ENCODE measurements at regions not wholly inside any gene's neighbourhood (a gene's known extent, or its start where the extent isn't known, plus 50 kb on each side); places are given as distances from the start of the nearest gene placed in this dataset.

GRCh38 chr1:184190616-184191015 lies 139.1 kb downstream of the TSEN15 start:
- H3K79me2 ChIP-seq (replicated peaks; ENCODE audit: insufficient read depth, low read length), result no peaks in the 10 kb centered on the region
- H4K20me1 ChIP-seq (ENCODE audit: insufficient read depth), result no peaks in the 10 kb centered on the region
- no peak overlapping the region for H3K9ac ChIP-seq (ENCODE audit: low read length)
- no peak overlapping the region for H3K4me2 ChIP-seq (ENCODE audit: low read length)
- no peak for TF ChIP-seq CTCF (IDR thresholded peaks at IDR 0.05; ENCODE audit: poor library complexity, severe bottlenecking)
- no peak for TF ChIP-seq MXI1 (conservative IDR thresholded peaks at IDR 0.05; ENCODE audit: poor library complexity, severe bottlenecking)
- TF ChIP-seq, protein P1, sequence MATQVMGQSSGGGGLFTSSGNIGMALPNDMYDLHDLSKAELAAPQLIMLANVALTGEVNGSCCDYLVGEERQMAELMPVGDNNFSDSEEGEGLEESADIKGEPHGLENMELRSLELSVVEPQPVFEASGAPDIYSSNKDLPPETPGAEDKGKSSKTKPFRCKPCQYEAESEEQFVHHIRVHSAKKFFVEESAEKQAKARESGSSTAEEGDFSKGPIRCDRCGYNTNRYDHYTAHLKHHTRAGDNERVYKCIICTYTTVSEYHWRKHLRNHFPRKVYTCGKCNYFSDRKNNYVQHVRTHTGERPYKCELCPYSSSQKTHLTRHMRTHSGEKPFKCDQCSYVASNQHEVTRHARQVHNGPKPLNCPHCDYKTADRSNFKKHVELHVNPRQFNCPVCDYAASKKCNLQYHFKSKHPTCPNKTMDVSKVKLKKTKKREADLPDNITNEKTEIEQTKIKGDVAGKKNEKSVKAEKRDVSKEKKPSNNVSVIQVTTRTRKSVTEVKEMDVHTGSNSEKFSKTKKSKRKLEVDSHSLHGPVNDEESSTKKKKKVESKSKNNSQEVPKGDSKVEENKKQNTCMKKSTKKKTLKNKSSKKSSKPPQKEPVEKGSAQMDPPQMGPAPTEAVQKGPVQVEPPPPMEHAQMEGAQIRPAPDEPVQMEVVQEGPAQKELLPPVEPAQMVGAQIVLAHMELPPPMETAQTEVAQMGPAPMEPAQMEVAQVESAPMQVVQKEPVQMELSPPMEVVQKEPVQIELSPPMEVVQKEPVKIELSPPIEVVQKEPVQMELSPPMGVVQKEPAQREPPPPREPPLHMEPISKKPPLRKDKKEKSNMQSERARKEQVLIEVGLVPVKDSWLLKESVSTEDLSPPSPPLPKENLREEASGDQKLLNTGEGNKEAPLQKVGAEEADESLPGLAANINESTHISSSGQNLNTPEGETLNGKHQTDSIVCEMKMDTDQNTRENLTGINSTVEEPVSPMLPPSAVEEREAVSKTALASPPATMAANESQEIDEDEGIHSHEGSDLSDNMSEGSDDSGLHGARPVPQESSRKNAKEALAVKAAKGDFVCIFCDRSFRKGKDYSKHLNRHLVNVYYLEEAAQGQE (IDR thresholded peaks at IDR 0.05; ENCODE audit: borderline replicate concordance), result no peak
- no peak for TF ChIP-seq EP300 (conservative IDR thresholded peaks at IDR 0.05; ENCODE audit: poor library complexity, severe bottlenecking)
- no peak for TF ChIP-seq POLR2AphosphoS5 (IDR thresholded peaks at IDR 0.05)
- TF ChIP-seq EZH2 (IDR thresholded peaks at IDR 0.05; ENCODE audit: borderline replicate concordance, insufficient read depth, low read length, poor library complexity, severe bottlenecking), result no peak
- TF ChIP-seq SMC3 (conservative IDR thresholded peaks at IDR 0.05; ENCODE audit: poor library complexity), result no peak
- TF ChIP-seq TAF1 (IDR thresholded peaks at IDR 0.05; ENCODE audit: low read depth), result no peak
- no peaks in the 10 kb centered on the region for H3K9me3 ChIP-seq (ENCODE audit: low read length)
- no peak overlapping the region for H3K4me3 ChIP-seq (ENCODE audit: low read length)
- H2AFZ ChIP-seq (ENCODE audit: low read depth, low read length), result no peak overlapping the region
- no peaks in the 10 kb centered on the region for H3K9me2 ChIP-seq (ENCODE audit: insufficient read depth, low read length)
- no peaks in the 10 kb centered on the region for H3K27me3 ChIP-seq (ENCODE audit: insufficient read depth, low read depth, low read length)
- H3F3A ChIP-seq (ENCODE audit: insufficient read depth, low read length, poor library complexity, severe bottlenecking), result no peaks in the 10 kb centered on the region
- no peaks in the 10 kb centered on the region for H3K36me3 ChIP-seq (ENCODE audit: insufficient read depth, low read length)
- no peak overlapping the region for H3K27ac ChIP-seq (ENCODE audit: low read length)

GRCh38 chr1:184191181-184191621 lies 139.7 kb downstream of the TSEN15 start:
- H3K4me3 ChIP-seq (ENCODE audit: low read length), result no peak overlapping the region
- no peak overlapping the region for H3K27ac ChIP-seq (ENCODE audit: low read length)
- H3K4me2 ChIP-seq (ENCODE audit: low read length), result no peak overlapping the region
- no peaks in the 10 kb centered on the region for H3K27me3 ChIP-seq (ENCODE audit: insufficient read depth, low read depth, low read length)
- no peaks in the 10 kb centered on the region for H3K9me2 ChIP-seq (ENCODE audit: insufficient read depth, low read length)
- TF ChIP-seq TAF1 (IDR thresholded peaks at IDR 0.05; ENCODE audit: low read depth), result no peak
- TF ChIP-seq EP300 (conservative IDR thresholded peaks at IDR 0.05; ENCODE audit: poor library complexity, severe bottlenecking), result no peak
- TF ChIP-seq CTCF (IDR thresholded peaks at IDR 0.05; ENCODE audit: poor library complexity, severe bottlenecking), result no peak
- TF ChIP-seq POLR2AphosphoS5 (IDR thresholded peaks at IDR 0.05), result no peak
- no peak for TF ChIP-seq RAD21 (conservative IDR thresholded peaks at IDR 0.05)
- no peak for TF ChIP-seq SMC3 (conservative IDR thresholded peaks at IDR 0.05; ENCODE audit: poor library complexity)
- TF ChIP-seq, protein P1 (IDR thresholded peaks at IDR 0.05; ENCODE audit: borderline replicate concordance), result no peak
- no peak for TF ChIP-seq MXI1 (conservative IDR thresholded peaks at IDR 0.05; ENCODE audit: poor library complexity, severe bottlenecking)
- no peak for TF ChIP-seq EZH2 (IDR thresholded peaks at IDR 0.05; ENCODE audit: borderline replicate concordance, insufficient read depth, low read length, poor library complexity, severe bottlenecking)
- no peaks in the 10 kb centered on the region for H3K79me2 ChIP-seq (replicated peaks; ENCODE audit: insufficient read depth, low read length)
- H3K9ac ChIP-seq (ENCODE audit: low read length), result no peak overlapping the region
- H3F3A ChIP-seq (ENCODE audit: insufficient read depth, low read length, poor library complexity, severe bottlenecking), result no peaks in the 10 kb centered on the region
- no peaks in the 10 kb centered on the region for H3K9me3 ChIP-seq (ENCODE audit: low read length)
- H4K20me1 ChIP-seq (ENCODE audit: insufficient read depth), result no peaks in the 10 kb centered on the region
- H3K36me3 ChIP-seq (ENCODE audit: insufficient read depth, low read length), result no peaks in the 10 kb centered on the region
- no peak overlapping the region for H2AFZ ChIP-seq (ENCODE audit: low read depth, low read length)

Measured in neural cell (in vitro differentiated cells).